ENCODE measurements at regions not wholly inside any gene's neighbourhood (a gene's known extent, or its start where the extent isn't known, plus 50 kb on each side); places are given as distances from the start of the nearest gene placed in this dataset.

DNA sequence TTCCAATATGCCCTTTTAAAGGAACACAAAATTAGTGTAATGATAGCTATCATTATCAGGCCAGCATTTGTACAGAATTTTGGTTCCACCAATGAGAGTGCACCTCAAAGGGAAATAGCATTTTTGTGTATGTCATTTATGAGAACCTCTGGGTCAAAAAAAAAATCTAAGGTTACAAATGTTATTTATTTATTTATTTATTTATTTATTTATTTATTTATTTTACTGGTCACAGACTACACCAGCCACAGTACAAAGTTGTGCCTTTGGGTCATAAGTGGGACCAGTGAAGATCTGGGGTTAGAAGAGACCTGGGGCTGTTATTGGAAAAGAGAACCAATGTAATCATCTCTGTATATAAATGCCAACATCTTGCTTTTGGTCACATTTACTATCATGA lies 523.9 kb downstream of the CETN3 start:
- H3K4me3 Mint-ChIP-seq (ENCODE audit: unreplicated experiment): no peak overlapping the region
- Histone ChIP-seq H2AFZ (ENCODE audit: low read depth, low read length) (no peak overlapping the region), H3K27me3 (ENCODE audit: insufficient read depth, low read length) (no peaks in the 10 kb centered on the region), H3K9me3 (ENCODE audit: insufficient read depth, low read depth, low read length) (no peaks in the 10 kb centered on the region), H3K9ac (ENCODE audit: low read length) (no peak overlapping the region), H3K4me1 (ENCODE audit: insufficient read depth, low read length) (no peaks in the 10 kb centered on the region), H3K79me2 (ENCODE audit: insufficient read depth, low read length) (no peaks in the 10 kb centered on the region), H3K4me2 (ENCODE audit: low read length) (no peak overlapping the region), H3K36me3 (ENCODE audit: insufficient read depth, low read length) (no peaks in the 10 kb centered on the region), H4K20me1 (ENCODE audit: insufficient read depth, low read length) (no peaks in the 10 kb centered on the region), H3K4me3 (ENCODE audit: insufficient read depth, low read depth, low read length) (no peak overlapping the region), H3K27ac (ENCODE audit: low read depth, low read length) (no peak overlapping the region)
- no peak overlapping the region for H3K27ac Mint-ChIP-seq (ENCODE audit: unreplicated experiment)
- H3K9me3 Mint-ChIP-seq (ENCODE audit: unreplicated experiment): no peaks in the 10 kb centered on the region
- FAIRE-seq: no peak
- H3K36me3 Mint-ChIP-seq (ENCODE audit: low read depth, unreplicated experiment): no peaks in the 10 kb centered on the region
- no peak for DNase-seq (ENCODE audit: low read depth)
- no peaks in the 10 kb centered on the region for H3K27me3 Mint-ChIP-seq (ENCODE audit: low read depth, unreplicated experiment)
- no peaks in the 10 kb centered on the region for H3K4me1 Mint-ChIP-seq (ENCODE audit: low read depth, unreplicated experiment)
- no peak for TF ChIP-seq EZH2 (IDR thresholded peaks at IDR 0.05; ENCODE audit: insufficient read depth, low read length)
- TF ChIP-seq, protein P1, sequence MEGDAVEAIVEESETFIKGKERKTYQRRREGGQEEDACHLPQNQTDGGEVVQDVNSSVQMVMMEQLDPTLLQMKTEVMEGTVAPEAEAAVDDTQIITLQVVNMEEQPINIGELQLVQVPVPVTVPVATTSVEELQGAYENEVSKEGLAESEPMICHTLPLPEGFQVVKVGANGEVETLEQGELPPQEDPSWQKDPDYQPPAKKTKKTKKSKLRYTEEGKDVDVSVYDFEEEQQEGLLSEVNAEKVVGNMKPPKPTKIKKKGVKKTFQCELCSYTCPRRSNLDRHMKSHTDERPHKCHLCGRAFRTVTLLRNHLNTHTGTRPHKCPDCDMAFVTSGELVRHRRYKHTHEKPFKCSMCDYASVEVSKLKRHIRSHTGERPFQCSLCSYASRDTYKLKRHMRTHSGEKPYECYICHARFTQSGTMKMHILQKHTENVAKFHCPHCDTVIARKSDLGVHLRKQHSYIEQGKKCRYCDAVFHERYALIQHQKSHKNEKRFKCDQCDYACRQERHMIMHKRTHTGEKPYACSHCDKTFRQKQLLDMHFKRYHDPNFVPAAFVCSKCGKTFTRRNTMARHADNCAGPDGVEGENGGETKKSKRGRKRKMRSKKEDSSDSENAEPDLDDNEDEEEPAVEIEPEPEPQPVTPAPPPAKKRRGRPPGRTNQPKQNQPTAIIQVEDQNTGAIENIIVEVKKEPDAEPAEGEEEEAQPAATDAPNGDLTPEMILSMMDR (IDR thresholded peaks at IDR 0.05; ENCODE audit: insufficient read depth, low read depth, low read length): no peak

DNA sequence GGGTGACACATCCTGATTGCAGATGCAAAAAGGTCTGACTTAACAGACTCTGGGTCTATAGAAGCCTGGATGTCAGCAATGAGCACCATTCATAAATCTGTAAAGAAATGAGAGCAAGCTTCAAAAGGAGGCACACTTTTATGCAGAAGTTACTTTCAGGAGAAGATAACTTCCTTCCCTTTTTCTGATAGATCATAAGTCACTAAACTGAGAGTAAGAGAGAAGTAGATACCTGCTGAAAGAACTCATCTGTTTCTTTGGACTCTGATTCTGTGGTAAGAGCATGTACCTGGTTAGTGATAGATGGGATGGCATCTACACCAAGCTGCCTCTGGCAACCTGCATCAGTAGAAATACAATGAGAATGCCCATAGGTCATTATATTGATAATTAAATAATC lies 525.6 kb downstream of the CETN3 start:
- Histone ChIP-seq H3K79me2 (ENCODE audit: insufficient read depth, low read length) (no peaks in the 10 kb centered on the region), H4K20me1 (ENCODE audit: insufficient read depth, low read length) (no peaks in the 10 kb centered on the region), H3K4me2 (ENCODE audit: low read length) (no peak overlapping the region), H3K27ac (ENCODE audit: low read depth, low read length) (no peak overlapping the region), H3K4me3 (ENCODE audit: insufficient read depth, low read depth, low read length) (no peak overlapping the region), H3K27me3 (ENCODE audit: insufficient read depth, low read length) (no peaks in the 10 kb centered on the region), H3K4me1 (ENCODE audit: insufficient read depth, low read length) (no peaks in the 10 kb centered on the region), H3K9me3 (ENCODE audit: insufficient read depth, low read depth, low read length) (no peaks in the 10 kb centered on the region), H3K9ac (ENCODE audit: low read length) (no peak overlapping the region), H2AFZ (ENCODE audit: low read depth, low read length) (no peak overlapping the region), H3K36me3 (ENCODE audit: insufficient read depth, low read length) (no peaks in the 10 kb centered on the region)
- Mint-ChIP-seq H3K9me3 (ENCODE audit: unreplicated experiment) (peaks cover 3% of the 10 kb centered on the region), H3K4me3 (ENCODE audit: unreplicated experiment) (no peak overlapping the region), H3K4me1 (ENCODE audit: low read depth, unreplicated experiment) (peaks cover 3% of the 10 kb centered on the region), H3K27me3 (ENCODE audit: low read depth, unreplicated experiment) (no peaks in the 10 kb centered on the region), H3K36me3 (ENCODE audit: low read depth, unreplicated experiment) (no peaks in the 10 kb centered on the region), H3K27ac (ENCODE audit: unreplicated experiment) (no peak overlapping the region)
- TF ChIP-seq EZH2 (IDR thresholded peaks at IDR 0.05; ENCODE audit: insufficient read depth, low read length): no peak
- TF ChIP-seq, protein P1 (IDR thresholded peaks at IDR 0.05; ENCODE audit: insufficient read depth, low read depth, low read length): no peak
- no peak for DNase-seq (ENCODE audit: low read depth)
- no peak for FAIRE-seq

DNA sequence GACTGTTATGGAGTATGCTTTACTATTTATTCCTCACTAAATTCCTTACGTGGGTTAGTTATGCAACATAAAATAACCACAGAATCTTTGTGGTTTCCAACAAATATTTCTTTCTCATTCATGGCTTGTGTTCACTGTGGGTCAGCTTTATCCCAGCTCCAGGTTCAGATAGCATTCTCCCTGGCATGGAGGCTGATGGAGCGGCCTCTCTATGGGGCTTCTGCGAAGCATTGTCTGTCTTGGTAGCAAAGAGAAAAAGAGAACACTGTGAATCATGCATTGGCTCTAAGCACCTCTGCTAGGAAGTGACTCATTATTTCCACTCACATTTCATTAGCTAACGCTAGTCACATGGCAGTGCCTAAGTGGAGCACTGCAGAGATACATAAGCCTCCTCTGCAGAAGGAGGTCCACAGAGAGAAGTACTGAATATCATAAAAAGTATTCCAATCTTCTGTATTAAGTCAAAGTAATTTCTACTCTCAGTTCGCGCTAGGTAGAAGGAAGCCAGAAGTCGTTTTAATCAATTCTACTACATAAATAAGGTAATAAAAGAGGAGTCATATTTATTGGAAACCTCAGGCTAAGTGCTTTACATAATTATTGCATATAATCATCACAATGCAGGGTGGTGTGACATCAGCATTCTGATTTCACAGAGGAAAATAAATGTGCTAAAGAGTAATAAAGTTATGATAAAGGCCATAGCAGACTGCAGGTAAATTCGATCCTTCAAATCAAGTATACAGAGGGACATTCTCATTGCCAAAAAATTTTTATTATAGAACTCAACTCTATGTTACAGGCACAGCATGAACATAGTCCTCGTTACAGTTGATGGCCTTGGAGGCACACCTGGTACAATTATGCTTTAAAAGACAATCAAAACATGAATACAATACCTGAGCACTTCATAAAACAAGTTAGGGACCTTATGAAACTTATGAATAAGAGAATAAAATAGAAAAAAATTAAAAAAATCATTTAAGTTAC lies 531.1 kb downstream of the CETN3 start:
- Mint-ChIP-seq H3K27ac (ENCODE audit: unreplicated experiment) (peak overlapping the region; percentile 12), H3K36me3 (ENCODE audit: low read depth, unreplicated experiment) (no peaks in the 10 kb centered on the region), H3K4me3 (ENCODE audit: unreplicated experiment) (no peak overlapping the region), H3K4me1 (ENCODE audit: low read depth, unreplicated experiment) (peaks cover 14% of the 10 kb centered on the region), H3K27me3 (ENCODE audit: low read depth, unreplicated experiment) (no peaks in the 10 kb centered on the region), H3K9me3 (ENCODE audit: unreplicated experiment) (peaks cover 3% of the 10 kb centered on the region)
- H3K4me3 ChIP-seq (ENCODE audit: insufficient read depth, low read depth, low read length): no peak overlapping the region
- DNase-seq (ENCODE audit: low read depth): peak; percentile 99
- H4K20me1 ChIP-seq (ENCODE audit: insufficient read depth, low read length): no peaks in the 10 kb centered on the region
- no peaks in the 10 kb centered on the region for H3K9me3 ChIP-seq (ENCODE audit: insufficient read depth, low read depth, low read length)
- H3K79me2 ChIP-seq (ENCODE audit: insufficient read depth, low read length): no peaks in the 10 kb centered on the region
- no peaks in the 10 kb centered on the region for H3K27me3 ChIP-seq (ENCODE audit: insufficient read depth, low read length)
- H3K36me3 ChIP-seq (ENCODE audit: insufficient read depth, low read length): no peaks in the 10 kb centered on the region
- peak overlapping the region; percentile 52 for H3K27ac ChIP-seq (ENCODE audit: low read depth, low read length)
- TF ChIP-seq EZH2 (IDR thresholded peaks at IDR 0.05; ENCODE audit: insufficient read depth, low read length): no peak
- TF ChIP-seq, protein P1 (IDR thresholded peaks at IDR 0.05; ENCODE audit: insufficient read depth, low read depth, low read length): no peak
- no peak overlapping the region for H2AFZ ChIP-seq (ENCODE audit: low read depth, low read length)
- no peak overlapping the region for H3K9ac ChIP-seq (ENCODE audit: low read length)
- peaks cover 7% of the 10 kb centered on the region for H3K4me1 ChIP-seq (ENCODE audit: insufficient read depth, low read length)
- FAIRE-seq: peak; percentile 90
- H3K4me2 ChIP-seq (ENCODE audit: low read length): peak overlapping the region; percentile 14
